HCT116 (cell line): ENCODE measurements at regions not wholly inside any gene's neighbourhood (a gene's known extent, or its start where the extent isn't known, plus 50 kb on each side); places are given as distances from the start of the nearest gene placed in this dataset.

Source experiments
- CTCF ChIP-seq, 3 experiments: fragments of 200-600 bp in 1 of 3; sonication (generic) in 1 of 3; IDR thresholded peaks in 2 of 3; conservative IDR thresholded peaks in 1 of 3; 2 replicates each; pipeline ENCODE4 v1.5.1; 2012 to 2017; ENCODE audit warnings: low read depth in 2 of 3, low read length in 2 of 3, antibody characterized with exemption in 1 of 3, borderline replicate concordance in 1 of 3, control low read depth in 1 of 3, mild to moderate bottlenecking in 1 of 3, mixed read lengths in 1 of 3, mixed run types in 1 of 3, moderate library complexity in 1 of 3; ENCODE audit not compliant: insufficient read depth in 1 of 3
- POLR2A ChIP-seq: IDR thresholded peaks from 2 replicates; pipeline ENCODE4 v1.7.0; 2011; ENCODE audit warnings: borderline replicate concordance; ENCODE audit not compliant: insufficient read depth, insufficient read length; ENCODE audit errors: extremely low read depth
- RAD21 ChIP-seq: IDR thresholded peaks from 2 replicates; pipeline ENCODE4 v1.6.1; 2012; ENCODE audit warnings: low read depth, mild to moderate bottlenecking
- SIN3A ChIP-seq: IDR thresholded peaks from 2 replicates; pipeline ENCODE4 v1.6.1; 2012; ENCODE audit warnings: low read depth
- TF ChIP-seq, protein P1 (sequence below): IDR thresholded peaks from 2 replicates; pipeline ENCODE4 v1.6.1; 2012; ENCODE audit warnings: low read depth

- TF ChIP-seq, protein P1, sequence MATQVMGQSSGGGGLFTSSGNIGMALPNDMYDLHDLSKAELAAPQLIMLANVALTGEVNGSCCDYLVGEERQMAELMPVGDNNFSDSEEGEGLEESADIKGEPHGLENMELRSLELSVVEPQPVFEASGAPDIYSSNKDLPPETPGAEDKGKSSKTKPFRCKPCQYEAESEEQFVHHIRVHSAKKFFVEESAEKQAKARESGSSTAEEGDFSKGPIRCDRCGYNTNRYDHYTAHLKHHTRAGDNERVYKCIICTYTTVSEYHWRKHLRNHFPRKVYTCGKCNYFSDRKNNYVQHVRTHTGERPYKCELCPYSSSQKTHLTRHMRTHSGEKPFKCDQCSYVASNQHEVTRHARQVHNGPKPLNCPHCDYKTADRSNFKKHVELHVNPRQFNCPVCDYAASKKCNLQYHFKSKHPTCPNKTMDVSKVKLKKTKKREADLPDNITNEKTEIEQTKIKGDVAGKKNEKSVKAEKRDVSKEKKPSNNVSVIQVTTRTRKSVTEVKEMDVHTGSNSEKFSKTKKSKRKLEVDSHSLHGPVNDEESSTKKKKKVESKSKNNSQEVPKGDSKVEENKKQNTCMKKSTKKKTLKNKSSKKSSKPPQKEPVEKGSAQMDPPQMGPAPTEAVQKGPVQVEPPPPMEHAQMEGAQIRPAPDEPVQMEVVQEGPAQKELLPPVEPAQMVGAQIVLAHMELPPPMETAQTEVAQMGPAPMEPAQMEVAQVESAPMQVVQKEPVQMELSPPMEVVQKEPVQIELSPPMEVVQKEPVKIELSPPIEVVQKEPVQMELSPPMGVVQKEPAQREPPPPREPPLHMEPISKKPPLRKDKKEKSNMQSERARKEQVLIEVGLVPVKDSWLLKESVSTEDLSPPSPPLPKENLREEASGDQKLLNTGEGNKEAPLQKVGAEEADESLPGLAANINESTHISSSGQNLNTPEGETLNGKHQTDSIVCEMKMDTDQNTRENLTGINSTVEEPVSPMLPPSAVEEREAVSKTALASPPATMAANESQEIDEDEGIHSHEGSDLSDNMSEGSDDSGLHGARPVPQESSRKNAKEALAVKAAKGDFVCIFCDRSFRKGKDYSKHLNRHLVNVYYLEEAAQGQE: no peak
- TF ChIP-seq CTCF (IDR thresholded peaks at IDR 0.05 in 2 of 3, conservative IDR thresholded peaks at IDR 0.05 in 1 of 3; ENCODE audit: borderline replicate concordance in 1 of 3, insufficient read depth in 1 of 3, low read depth in 2 of 3, low read length in 2 of 3): no peak
- no peak for TF ChIP-seq SIN3A
- TF ChIP-seq RAD21: no peak
- TF ChIP-seq POLR2A: no peak
These were observed 55.4 kb upstream of the RASGEF1B start for GRCh38 chr4:81527115-81527514.
